H1 (cell line): ENCODE measurements at regions not wholly inside any gene's neighbourhood (a gene's known extent, or its start where the extent isn't known, plus 50 kb on each side); places are given as distances from the start of the nearest gene placed in this dataset.

Source experiments
- CREB1 ChIP-seq: IDR thresholded peaks from 2 replicates; pipeline ENCODE4 v1.6.1; 2012; ENCODE audit warnings: inconsistent platforms
- GABPA ChIP-seq: IDR thresholded peaks from 2 replicates; pipeline ENCODE4 v1.6.1; 2011; ENCODE audit warnings: mild to moderate bottlenecking, low read length, moderate library complexity, borderline replicate concordance; ENCODE audit not compliant: insufficient read depth
- RAD21 ChIP-seq, 2 experiments: IDR thresholded peaks in 1 of 2; conservative IDR thresholded peaks in 1 of 2; 2 replicates each; pipeline ENCODE4 v1.6.1; 2011; ENCODE audit warnings: low read depth in 2 of 2, low read length in 2 of 2, improper control_type of control experiment in 1 of 2, inconsistent platforms in 1 of 2, mild to moderate bottlenecking in 1 of 2, moderate library complexity in 1 of 2
- TAF1 ChIP-seq: IDR thresholded peaks from 2 replicates; pipeline ENCODE4 v1.6.1; 2011; ENCODE audit warnings: mild to moderate bottlenecking, low read depth, low read length
- TF ChIP-seq, protein P1 (sequence below): IDR thresholded peaks from 2 replicates; pipeline ENCODE4 v1.6.1; 2011; ENCODE audit warnings: low read length, improper control_type of control experiment

DNA sequence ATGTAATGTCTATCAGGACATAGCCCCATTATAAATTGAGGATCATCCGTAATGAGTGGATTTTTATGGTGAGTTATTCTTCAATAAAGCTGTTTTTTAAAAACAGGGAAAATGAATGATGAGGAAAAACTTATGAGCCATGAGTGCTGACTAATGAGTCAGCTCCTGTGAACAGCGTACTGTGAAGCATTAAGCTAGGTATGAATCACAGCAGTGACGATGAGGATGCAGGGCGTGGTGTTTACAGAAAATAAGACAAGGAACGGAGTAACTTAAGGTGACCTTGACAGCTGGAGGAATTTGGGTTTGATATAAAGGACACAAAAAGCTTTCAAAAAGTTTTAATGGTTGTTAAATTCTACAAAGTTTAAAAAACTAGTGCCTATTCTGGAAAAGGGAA is 96.3 kb downstream of the FOXF2 start (continued):
- TF ChIP-seq, protein P1, sequence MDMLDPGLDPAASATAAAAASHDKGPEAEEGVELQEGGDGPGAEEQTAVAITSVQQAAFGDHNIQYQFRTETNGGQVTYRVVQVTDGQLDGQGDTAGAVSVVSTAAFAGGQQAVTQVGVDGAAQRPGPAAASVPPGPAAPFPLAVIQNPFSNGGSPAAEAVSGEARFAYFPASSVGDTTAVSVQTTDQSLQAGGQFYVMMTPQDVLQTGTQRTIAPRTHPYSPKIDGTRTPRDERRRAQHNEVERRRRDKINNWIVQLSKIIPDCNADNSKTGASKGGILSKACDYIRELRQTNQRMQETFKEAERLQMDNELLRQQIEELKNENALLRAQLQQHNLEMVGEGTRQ, result no peak
- TF ChIP-seq CREB1, result no peak
- no peak for TF ChIP-seq GABPA
- TF ChIP-seq RAD21 (IDR thresholded peaks at IDR 0.05 in 1 of 2, conservative IDR thresholded peaks at IDR 0.05 in 1 of 2; ENCODE audit: low read depth in 2 of 2, low read length in 2 of 2), result no peak
- no peak for TF ChIP-seq TAF1
